ENCODE measurements at regions not wholly inside any gene's neighbourhood (a gene's known extent, or its start where the extent isn't known, plus 50 kb on each side); places are given as distances from the start of the nearest gene placed in this dataset.

GRCh38 chr4:188627892-188628291 lies 488.7 kb downstream of the TRIML1 start:
- TF ChIP-seq CTCF (IDR thresholded peaks at IDR 0.05; ENCODE audit: low read length), result no peak
- no peak for TF ChIP-seq EZH2phosphoT487 (IDR thresholded peaks at IDR 0.05; ENCODE audit: low read length)
